ENCODE measurements at regions not wholly inside any gene's neighbourhood (a gene's known extent, or its start where the extent isn't known, plus 50 kb on each side); places are given as distances from the start of the nearest gene placed in this dataset.

DNA sequence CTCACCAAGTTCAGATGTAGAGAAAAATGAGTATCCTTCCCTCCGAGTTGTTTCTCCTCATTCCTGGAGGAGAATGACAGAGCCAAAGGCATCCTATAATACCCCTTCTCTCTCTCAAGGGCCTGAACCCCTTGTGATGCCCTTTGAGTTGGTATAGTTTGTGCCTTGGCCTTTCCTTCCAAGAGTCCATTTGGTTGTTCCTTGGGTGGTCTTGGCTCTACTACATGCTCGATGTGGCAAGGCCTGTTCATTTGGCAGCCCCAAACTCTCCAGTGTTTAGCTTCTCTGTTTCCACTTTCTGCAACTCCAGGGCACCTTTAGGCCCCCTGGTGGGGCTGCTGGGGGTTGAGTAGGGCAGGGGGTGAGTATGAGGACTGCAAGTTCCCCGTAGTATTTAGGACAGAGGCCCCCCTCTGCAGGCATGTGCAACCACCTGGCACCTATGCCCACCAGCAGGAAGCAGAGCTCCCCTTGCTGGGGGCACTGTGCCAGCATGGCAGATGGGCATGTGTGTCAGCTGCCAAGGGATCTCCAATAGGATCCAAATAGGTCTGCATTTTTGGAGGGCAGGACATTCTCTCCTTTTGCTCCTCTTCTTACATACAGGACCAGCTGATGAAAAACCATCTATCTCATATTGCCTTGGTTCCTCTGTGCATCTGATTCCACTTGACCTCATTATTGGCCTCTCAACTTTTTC, 217.2 kb upstream of the CADM1 start:
- no peak for DNase-seq
- no peak overlapping the region for H3K27ac ChIP-seq
- H3K4me1 ChIP-seq = no peaks in the 10 kb centered on the region
- H3K9me3 ChIP-seq (replicated peaks) = no peaks in the 10 kb centered on the region
- H3K27me3 ChIP-seq = no peaks in the 10 kb centered on the region
- no peak overlapping the region for H3K4me3 ChIP-seq
- no peaks in the 10 kb centered on the region for H3K36me3 ChIP-seq

DNA sequence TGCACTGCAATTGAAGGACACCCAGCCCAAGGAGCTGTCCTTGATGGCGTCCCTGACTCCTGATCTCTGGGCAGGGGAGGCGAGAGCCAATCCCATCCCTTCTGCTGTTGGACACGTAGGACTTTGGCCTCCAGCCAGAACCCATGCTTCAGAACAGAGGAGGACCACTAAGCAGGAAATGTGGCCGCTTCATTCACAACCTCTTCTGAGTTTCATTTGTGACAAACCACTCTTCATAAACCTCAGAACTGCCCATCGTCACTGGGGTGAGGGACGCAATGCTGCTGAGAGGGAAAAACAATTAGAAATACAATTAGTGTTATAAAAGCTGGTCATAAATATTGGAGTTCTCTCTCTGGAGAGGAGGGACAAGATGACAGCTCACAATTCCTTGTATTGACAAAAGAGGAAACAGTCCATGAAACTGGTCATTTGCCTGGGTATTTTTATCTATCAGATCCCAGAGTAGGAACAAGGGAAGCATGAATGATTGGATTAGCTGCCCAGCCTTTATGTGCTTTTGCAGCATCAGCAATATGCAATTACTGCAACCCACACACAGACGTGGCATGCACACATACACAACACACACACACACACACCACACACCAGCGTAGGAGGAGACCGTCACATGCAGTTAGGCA, 216.5 kb upstream of the CADM1 start:
- Histone ChIP-seq H3K4me1 (no peaks in the 10 kb centered on the region), H3K4me3 (no peak overlapping the region), H3K9me3 (replicated peaks) (no peaks in the 10 kb centered on the region), H3K27me3 (no peaks in the 10 kb centered on the region), H3K27ac (no peak overlapping the region), H3K36me3 (no peaks in the 10 kb centered on the region)
- peak in 1 of 2 experiments; percentile 3 for DNase-seq

DNA sequence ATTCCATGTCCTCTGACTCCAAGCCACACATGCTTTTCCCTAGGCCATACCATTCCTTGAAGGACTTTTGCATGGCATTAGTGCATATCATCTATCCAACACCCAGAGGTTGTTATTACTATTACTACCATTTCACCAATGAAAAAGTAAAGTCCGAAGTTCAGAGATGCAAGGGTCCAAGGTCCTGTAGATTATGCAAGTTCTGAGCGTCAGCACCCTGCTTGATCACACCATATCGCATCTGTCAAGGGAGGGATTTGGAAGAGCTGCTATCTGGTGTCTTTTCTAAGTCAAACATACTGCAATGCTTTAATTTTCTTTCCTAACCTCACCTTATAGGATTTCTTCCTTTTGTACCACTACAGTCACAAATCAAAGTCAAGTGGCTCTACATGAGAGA, 214.7 kb upstream of the CADM1 start:
- Histone ChIP-seq H3K27me3 (no peaks in the 10 kb centered on the region), H3K27ac (no peak overlapping the region), H3K4me3 (no peak overlapping the region), H3K9me3 (replicated peaks) (no peaks in the 10 kb centered on the region), H3K36me3 (no peaks in the 10 kb centered on the region), H3K4me1 (no peaks in the 10 kb centered on the region)
- no peak for DNase-seq

DNA sequence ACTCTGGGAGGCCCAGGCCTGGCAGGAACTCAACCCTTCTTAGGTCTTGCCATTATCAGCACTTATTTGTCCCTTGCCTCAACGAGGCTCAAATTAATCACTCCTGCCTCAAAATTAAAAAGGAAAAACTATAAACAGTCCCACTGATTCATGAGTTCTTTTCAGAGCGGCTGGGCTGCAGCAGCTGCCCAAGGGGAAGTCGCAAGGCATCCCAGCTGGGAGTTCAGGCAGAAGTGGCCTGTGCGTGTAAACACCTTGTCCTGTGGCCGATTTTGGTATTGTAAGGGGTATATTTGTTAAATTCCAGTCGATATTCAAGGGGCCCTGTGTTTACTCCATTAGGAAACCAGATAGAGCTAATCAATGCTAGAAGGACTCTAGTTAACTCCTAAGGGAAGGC, 213.9 kb upstream of the CADM1 start:
- H3K36me3 ChIP-seq = no peaks in the 10 kb centered on the region
- DNase-seq = no peak
- no peaks in the 10 kb centered on the region for H3K9me3 ChIP-seq (replicated peaks)
- H3K4me3 ChIP-seq = no peak overlapping the region
- H3K27ac ChIP-seq = no peak overlapping the region
- H3K4me1 ChIP-seq = no peaks in the 10 kb centered on the region
- no peaks in the 10 kb centered on the region for H3K27me3 ChIP-seq

DNA sequence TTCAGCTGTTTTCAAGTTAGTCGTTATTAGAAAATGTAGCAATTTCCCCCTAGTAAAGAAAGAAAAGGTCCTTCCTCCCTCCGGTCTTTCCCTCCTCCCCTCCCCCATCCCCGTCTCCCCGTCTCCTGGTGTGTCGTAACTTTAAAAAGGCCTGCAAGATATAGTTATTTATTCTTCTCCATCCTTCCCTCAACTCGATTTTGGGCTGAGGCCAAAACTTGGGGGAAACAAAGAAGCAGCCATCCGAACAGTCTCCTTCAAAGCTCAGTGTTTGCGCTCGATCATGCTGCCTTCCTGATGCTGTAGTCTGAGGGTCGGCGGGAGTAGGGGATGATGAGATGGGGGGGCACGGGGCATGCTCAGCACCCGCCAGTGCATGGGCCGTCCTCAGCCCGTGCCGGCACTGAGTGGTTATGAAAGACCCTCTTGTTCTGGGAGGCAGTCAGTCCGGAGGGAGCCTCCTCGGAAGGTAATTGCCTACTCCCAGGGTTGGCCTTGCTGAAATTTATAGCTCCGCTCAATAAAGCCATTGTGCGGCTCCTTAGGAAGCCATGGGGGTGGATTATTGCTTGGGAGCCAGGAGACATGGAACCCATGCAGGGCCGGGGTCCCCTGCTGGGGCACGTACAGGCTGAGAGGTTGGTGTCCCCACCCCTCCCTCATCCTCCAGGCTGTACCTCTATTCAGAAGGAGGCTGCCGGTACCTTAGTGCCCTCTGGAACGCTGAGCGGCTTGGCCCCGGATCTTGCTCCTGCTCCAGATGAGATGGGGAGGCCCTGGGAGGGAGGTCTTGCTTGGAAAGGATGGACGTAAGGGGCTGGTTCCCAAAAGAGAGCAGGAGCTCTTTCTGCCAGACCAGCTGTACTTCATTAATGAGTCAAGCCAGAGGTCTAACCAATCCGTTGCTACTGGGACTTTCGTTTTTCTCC, 212.7 kb upstream of the CADM1 start:
- no peaks in the 10 kb centered on the region for H3K4me1 ChIP-seq
- H3K4me3 ChIP-seq = no peak overlapping the region
- no peaks in the 10 kb centered on the region for H3K27me3 ChIP-seq
- no peak overlapping the region for H3K27ac ChIP-seq
- H3K36me3 ChIP-seq = no peaks in the 10 kb centered on the region
- no peaks in the 10 kb centered on the region for H3K9me3 ChIP-seq (replicated peaks)
- DNase-seq = peak in 1 of 2 experiments; percentile 45

DNA sequence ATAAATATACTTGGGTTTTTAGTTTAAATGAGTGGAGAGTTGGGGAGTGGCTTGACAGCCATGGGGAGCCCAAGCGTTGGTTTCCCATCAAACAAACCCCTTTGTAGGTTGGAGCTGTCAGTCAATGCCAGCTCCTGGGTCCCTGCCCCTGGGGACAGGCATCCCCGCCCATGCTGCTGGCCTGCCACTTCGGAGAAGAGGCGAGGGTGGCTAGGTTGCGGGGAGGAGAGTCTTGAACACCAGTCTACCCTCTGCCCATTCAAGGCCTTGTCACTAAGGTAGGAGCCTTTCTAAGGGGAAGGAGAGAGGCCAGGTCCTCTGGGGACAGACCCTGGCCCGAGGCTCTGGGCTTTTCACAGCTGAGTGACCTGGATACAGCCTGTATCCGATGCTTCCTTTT, 211.9 kb upstream of the CADM1 start:
- Histone ChIP-seq H3K4me3 (no peak overlapping the region), H3K9me3 (replicated peaks) (no peaks in the 10 kb centered on the region), H3K36me3 (no peaks in the 10 kb centered on the region), H3K27me3 (no peaks in the 10 kb centered on the region), H3K4me1 (no peaks in the 10 kb centered on the region), H3K27ac (no peak overlapping the region)
- DNase-seq = no peak

DNA sequence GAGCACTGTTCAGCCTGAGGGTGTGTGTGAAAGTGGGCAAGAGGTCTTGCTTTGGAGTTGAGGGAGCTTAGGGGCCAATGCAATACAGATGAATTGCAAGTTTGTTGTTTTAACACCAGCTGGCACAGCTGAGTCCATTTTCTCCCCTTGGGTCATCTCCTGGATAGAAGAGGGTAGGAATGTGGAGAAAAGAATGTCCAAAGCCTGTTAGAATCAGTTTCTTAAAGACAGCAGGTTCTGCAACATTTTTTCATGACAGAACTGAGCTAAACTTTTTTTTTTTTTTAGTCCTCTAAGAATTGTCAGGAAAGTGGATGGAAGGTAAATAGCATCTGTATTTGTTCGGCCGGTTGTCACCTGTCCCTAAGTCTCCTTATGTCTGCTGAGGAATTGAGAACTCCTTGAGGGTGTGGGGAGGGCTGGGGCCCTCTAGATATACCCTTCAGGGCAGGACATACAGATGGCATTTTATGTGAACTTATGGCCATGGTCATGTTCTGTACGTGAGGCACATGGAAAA, 211.1 kb upstream of the CADM1 start:
- H3K9me3 ChIP-seq (replicated peaks) = no peaks in the 10 kb centered on the region
- H3K4me3 ChIP-seq = no peak overlapping the region
- DNase-seq = no peak
- no peaks in the 10 kb centered on the region for H3K36me3 ChIP-seq
- H3K27me3 ChIP-seq = no peaks in the 10 kb centered on the region
- no peaks in the 10 kb centered on the region for H3K4me1 ChIP-seq
- no peak overlapping the region for H3K27ac ChIP-seq

DNA sequence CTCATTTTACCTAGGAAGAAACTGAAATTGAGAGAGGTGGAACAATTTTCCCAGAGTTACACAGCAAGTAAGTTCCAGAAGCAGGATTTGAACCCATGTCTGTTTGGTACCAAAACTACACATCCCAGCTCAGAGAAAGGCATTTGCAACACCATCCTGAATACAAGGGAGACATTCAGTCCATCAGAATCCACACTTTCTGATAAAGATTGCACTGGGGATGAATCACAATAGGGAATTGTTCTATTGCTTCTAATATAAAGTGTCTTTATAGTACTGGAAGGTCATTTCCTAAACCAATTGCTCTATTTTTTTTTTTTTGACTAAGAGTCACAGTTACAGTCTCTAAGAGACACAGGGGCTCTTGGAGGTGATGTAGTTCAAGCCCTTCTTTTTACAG, 208.1 kb upstream of the CADM1 start:
- Histone ChIP-seq H3K27me3 (no peaks in the 10 kb centered on the region), H3K27ac (no peak overlapping the region), H3K4me1 (no peaks in the 10 kb centered on the region), H3K4me3 (no peak overlapping the region), H3K9me3 (replicated peaks) (no peaks in the 10 kb centered on the region), H3K36me3 (no peaks in the 10 kb centered on the region)
- no peak for DNase-seq

DNA sequence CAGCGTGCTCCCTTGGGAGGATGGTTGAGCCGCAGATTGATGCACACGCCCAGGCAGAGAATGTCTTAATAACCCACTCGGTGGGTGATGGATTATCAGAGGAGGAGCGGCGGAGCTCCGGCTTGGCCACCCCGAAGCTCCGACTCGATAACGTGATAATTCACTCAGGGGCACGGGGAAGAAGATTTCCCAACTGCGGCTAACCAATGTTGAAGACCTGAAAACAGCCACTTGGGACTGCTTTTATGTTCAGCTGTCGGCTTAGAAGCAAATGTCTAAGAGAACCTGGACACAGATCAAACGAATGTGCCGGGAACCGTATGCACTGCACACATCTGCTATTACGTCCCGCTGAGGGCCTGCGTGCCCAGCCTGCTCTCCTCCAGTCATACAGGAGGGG, 206.8 kb upstream of the CADM1 start:
- no peaks in the 10 kb centered on the region for H3K9me3 ChIP-seq (replicated peaks)
- H3K27ac ChIP-seq = no peak overlapping the region
- H3K36me3 ChIP-seq = no peaks in the 10 kb centered on the region
- no peaks in the 10 kb centered on the region for H3K4me1 ChIP-seq
- no peak overlapping the region for H3K4me3 ChIP-seq
- DNase-seq = peak; percentile 17 to 41
- H3K27me3 ChIP-seq = no peaks in the 10 kb centered on the region

DNA sequence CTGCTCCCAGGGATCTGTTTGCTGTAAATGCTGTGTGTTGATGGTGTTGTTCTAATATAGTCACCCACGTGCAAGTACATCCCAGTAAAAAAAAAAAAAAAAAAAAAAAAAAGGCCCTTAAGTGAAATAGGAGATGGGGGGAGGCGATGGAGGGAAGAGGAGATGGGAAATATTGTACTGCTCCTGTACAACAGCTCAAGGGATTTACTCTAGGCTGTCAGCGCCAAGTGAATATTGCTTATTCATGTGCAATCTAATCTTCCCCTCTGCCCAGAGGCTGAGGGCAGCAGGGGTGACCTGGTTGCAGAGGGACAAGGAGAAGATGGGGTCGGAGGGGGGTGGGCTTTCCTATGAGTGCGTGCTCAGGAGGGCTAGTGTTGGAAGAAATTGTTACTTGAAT, 206.2 kb upstream of the CADM1 start:
- Histone ChIP-seq H3K27ac (no peak overlapping the region), H3K36me3 (no peaks in the 10 kb centered on the region), H3K27me3 (no peaks in the 10 kb centered on the region), H3K4me3 (no peak overlapping the region), H3K4me1 (no peaks in the 10 kb centered on the region), H3K9me3 (replicated peaks) (no peaks in the 10 kb centered on the region)
- DNase-seq = no peak

DNA sequence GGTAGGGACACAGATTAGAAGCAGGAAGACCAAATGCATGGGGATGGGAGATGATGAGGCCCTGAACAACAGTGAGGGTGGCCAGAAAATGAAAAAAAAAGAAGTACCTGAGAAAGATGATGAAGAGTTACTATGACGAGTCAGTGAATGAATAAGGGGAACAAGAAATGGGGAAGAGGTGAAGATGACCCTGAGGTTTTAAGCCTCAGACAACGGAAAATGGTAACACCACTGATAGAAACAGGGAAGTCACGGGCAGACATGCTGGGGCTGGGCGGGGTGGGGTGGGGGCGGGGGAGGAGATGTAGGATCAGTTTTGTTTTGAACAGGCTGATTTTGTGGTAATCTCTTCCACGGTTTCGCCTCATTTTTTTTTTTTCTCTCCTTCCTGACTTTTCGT, 205.1 kb upstream of the CADM1 start:
- no peaks in the 10 kb centered on the region for H3K4me1 ChIP-seq
- H3K4me3 ChIP-seq = no peak overlapping the region
- no peak for DNase-seq
- no peaks in the 10 kb centered on the region for H3K27me3 ChIP-seq
- H3K36me3 ChIP-seq = no peaks in the 10 kb centered on the region
- H3K27ac ChIP-seq = no peak overlapping the region
- no peaks in the 10 kb centered on the region for H3K9me3 ChIP-seq (replicated peaks)

DNA sequence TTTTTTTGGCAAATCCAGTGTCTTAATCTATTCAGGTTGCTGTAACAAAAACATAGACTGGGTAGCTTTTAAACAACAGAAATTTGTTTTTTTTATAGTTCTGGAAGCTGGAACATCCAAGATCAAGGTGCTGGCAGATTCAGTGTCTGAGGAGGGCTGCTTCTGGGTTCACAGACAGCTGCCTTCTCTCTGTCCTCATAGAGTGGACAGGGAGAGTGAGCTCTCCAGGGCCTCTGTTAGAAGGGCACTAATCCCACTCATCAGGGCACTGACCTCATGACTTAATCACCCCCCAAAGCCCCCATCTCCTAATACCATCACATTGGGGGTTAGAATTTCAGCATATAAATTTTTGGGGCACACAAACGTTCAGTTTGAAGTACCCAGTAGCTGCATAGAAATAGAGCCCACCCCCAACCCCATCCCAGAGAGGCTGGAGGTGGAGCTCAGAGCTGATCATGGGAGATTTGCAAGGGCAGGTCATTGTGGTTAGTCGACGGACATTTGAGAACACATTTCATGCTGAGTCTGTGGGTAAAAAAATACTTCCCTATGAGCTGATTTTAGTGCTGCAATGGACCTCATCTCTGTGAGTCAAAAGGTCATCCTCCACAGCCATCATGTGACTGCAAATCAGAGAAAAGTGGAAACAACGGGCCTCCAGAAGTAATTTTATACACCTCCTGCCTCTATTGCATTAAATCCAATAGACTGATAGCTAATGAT, 203.1 kb upstream of the CADM1 start:
- Histone ChIP-seq H3K36me3 (no peaks in the 10 kb centered on the region), H3K27ac (no peak overlapping the region), H3K4me1 (no peaks in the 10 kb centered on the region), H3K9me3 (replicated peaks) (no peaks in the 10 kb centered on the region), H3K4me3 (no peak overlapping the region), H3K27me3 (no peaks in the 10 kb centered on the region)
- DNase-seq = peak in 1 of 2 experiments; percentile 24

DNA sequence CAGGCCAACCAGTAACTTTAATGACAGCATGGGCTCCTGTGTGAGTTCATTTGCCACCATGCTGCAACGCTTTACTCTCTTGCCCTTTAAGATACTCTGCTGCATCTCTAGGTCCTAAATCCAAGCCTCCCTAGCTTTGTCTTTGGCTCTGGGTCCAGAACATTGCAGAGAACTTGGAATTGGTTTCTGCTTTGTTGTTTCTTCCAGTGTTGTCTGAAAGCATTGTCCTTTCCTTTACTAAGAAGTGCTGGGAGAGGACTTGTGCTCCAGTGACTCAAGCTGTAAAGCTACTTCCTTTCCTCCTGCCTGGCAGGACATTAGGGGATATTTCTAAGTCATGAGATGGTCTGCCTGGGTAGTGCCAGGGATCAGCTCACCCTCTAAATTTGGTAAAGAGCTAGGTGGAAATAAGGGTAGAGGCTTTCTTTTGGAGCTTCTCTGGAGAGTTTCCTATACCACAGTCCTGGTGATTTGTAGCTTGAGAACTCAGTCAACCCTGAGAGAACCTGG, 202.5 kb upstream of the CADM1 start:
- no peak overlapping the region for H3K4me3 ChIP-seq
- H3K27me3 ChIP-seq = no peaks in the 10 kb centered on the region
- no peaks in the 10 kb centered on the region for H3K36me3 ChIP-seq
- no peak overlapping the region for H3K27ac ChIP-seq
- no peaks in the 10 kb centered on the region for H3K4me1 ChIP-seq
- no peaks in the 10 kb centered on the region for H3K9me3 ChIP-seq (replicated peaks)
- no peak for DNase-seq

DNA sequence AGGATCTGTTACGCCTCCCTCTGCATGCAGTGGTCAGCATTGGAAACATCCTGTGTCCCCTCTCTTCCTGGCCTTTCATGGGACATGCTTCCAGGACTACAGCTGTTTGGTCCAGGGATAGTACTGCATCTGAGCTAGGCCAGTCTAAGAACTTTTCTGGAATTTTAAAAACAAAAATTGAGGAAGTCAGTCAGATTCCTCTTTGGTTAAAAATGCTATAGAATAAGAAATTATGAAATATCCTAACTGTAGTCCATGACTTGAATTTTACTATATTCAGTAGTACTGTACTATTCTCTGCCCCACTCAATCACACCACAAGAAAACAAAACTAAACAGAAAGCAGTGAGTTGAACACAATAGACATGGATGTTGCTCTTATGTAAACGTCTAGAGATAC, 201.0 kb upstream of the CADM1 start:
- DNase-seq = no peak
- H3K36me3 ChIP-seq = no peaks in the 10 kb centered on the region
- no peak overlapping the region for H3K27ac ChIP-seq
- no peaks in the 10 kb centered on the region for H3K4me1 ChIP-seq
- H3K4me3 ChIP-seq = no peak overlapping the region
- no peaks in the 10 kb centered on the region for H3K9me3 ChIP-seq (replicated peaks)
- H3K27me3 ChIP-seq = no peaks in the 10 kb centered on the region

Measured in SJCRH30 (cell line).